ENCODE measurements at regions not wholly inside any gene's neighbourhood (a gene's known extent, or its start where the extent isn't known, plus 50 kb on each side); places are given as distances from the start of the nearest gene placed in this dataset.
"Not testable (repeated sequence)": the region's sequence is repeated elsewhere in the genome, so short reads cannot be mapped to it uniquely, and the experiment has no call there.

DNA sequence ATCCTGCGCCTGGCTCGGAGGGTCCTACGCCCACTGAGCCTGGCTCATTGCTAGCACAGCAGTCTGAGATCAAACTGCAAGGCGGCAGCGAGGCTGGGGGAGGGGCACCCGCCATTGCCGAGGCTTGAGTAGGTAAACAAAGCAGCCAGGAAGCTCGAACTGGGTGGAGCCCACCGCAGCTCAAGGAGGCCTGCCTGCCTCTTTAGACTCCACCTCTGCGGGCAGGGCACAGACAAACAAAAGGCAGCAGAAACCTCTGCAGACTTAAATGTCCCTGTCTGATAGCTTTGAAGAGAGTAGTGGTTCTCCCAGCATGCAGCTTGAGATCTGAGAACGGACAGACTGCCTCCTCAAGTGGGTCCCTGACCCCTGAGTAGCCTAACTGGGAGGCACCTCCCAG is 71.9 kb upstream of the NMU start:
- TF ChIP-seq, protein P1, sequence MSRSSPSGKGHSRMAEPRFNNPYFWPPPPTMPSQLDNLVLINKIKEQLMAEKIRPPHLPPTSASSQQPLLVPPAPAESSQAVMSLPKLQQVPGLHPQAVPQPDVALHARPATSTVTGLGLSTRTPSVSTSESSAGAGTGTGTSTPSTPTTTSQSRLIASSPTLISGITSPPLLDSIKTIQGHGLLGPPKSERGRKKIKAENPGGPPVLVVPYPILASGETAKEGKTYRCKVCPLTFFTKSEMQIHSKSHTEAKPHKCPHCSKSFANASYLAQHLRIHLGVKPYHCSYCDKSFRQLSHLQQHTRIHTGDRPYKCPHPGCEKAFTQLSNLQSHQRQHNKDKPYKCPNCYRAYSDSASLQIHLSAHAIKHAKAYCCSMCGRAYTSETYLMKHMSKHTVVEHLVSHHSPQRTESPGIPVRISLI (tag by site-specific recombination; IDR thresholded peaks at IDR 0.05): not testable (repeated sequence)
- TF ChIP-seq ZNF670 (tag by site-specific recombination; IDR thresholded peaks at IDR 0.05; ENCODE audit: low read depth); ZNF133 (tag by site-specific recombination; IDR thresholded peaks at IDR 0.05); ZNF112 (tag by site-specific recombination; IDR thresholded peaks at IDR 0.05); ZNF416 (tag by site-specific recombination; IDR thresholded peaks at IDR 0.05); ZNF335 (tag by site-specific recombination; conservative IDR thresholded peaks at IDR 0.05); ZNF157 (tag by site-specific recombination; IDR thresholded peaks at IDR 0.05): not testable (repeated sequence)
- TF ChIP-seq, protein P2, sequence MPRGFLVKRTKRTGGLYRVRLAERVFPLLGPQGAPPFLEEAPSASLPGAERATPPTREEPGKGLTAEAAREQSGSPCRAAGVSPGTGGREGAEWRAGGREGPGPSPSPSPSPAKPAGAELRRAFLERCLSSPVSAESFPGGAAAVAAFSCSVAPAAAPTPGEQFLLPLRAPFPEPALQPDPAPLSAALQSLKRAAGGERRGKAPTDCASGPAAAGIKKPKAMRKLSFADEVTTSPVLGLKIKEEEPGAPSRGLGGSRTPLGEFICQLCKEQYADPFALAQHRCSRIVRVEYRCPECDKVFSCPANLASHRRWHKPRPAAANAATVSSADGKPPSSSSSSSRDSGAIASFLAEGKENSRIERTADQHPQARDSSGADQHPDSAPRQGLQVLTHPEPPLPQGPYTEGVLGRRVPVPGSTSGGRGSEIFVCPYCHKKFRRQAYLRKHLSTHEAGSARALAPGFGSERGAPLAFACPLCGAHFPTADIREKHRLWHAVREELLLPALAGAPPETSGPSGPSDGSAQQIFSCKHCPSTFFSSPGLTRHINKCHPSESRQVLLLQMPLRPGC (tag by site-specific recombination; IDR thresholded peaks at IDR 0.05): not testable (repeated sequence)
- TF ChIP-seq, protein P3, sequence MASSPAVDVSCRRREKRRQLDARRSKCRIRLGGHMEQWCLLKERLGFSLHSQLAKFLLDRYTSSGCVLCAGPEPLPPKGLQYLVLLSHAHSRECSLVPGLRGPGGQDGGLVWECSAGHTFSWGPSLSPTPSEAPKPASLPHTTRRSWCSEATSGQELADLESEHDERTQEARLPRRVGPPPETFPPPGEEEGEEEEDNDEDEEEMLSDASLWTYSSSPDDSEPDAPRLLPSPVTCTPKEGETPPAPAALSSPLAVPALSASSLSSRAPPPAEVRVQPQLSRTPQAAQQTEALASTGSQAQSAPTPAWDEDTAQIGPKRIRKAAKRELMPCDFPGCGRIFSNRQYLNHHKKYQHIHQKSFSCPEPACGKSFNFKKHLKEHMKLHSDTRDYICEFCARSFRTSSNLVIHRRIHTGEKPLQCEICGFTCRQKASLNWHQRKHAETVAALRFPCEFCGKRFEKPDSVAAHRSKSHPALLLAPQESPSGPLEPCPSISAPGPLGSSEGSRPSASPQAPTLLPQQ (tag by site-specific recombination; IDR thresholded peaks at IDR 0.05): not testable (repeated sequence)
